ENCODE measurements at regions not wholly inside any gene's neighbourhood (a gene's known extent, or its start where the extent isn't known, plus 50 kb on each side); places are given as distances from the start of the nearest gene placed in this dataset.

- no peaks in the 10 kb centered on the region for H3K27me3 ChIP-seq (replicated peaks; ENCODE audit: control insufficient read depth, insufficient read depth, low read length)
- no peaks in the 10 kb centered on the region for H3K36me3 ChIP-seq (ENCODE audit: control insufficient read depth, insufficient read depth, low read length)
- no peak overlapping the region for H3K4me3 ChIP-seq (replicated peaks; ENCODE audit: low read depth, low read length)
- no peak for TF ChIP-seq CTCF (IDR thresholded peaks at IDR 0.05; ENCODE audit: insufficient read depth, low read length, poor library complexity, severe bottlenecking)
- DNase-seq (ENCODE audit: extremely low read depth, insufficient read length) = no peak
These were observed 791.6 kb upstream of the ARRDC4 start for GRCh38 chr15:97168704-97169475.

GRCh38 chr15:97171556-97171955 lies 788.9 kb upstream of the ARRDC4 start:
- no peaks in the 10 kb centered on the region for H3K36me3 ChIP-seq (ENCODE audit: control insufficient read depth, insufficient read depth, low read length)
- no peak for DNase-seq (ENCODE audit: extremely low read depth, insufficient read length)
- TF ChIP-seq CTCF (IDR thresholded peaks at IDR 0.05; ENCODE audit: insufficient read depth, low read length, poor library complexity, severe bottlenecking) = no peak
- H3K27me3 ChIP-seq (replicated peaks; ENCODE audit: control insufficient read depth, insufficient read depth, low read length) = no peaks in the 10 kb centered on the region
- no peak overlapping the region for H3K4me3 ChIP-seq (replicated peaks; ENCODE audit: low read depth, low read length)

GRCh38 chr15:97174886-97175540 lies 785.5 kb upstream of the ARRDC4 start:
- no peak for TF ChIP-seq CTCF (IDR thresholded peaks at IDR 0.05; ENCODE audit: insufficient read depth, low read length, poor library complexity, severe bottlenecking)
- Histone ChIP-seq H3K36me3 (ENCODE audit: control insufficient read depth, insufficient read depth, low read length) (no peaks in the 10 kb centered on the region), H3K27me3 (replicated peaks; ENCODE audit: control insufficient read depth, insufficient read depth, low read length) (no peaks in the 10 kb centered on the region), H3K4me3 (replicated peaks; ENCODE audit: low read depth, low read length) (no peak overlapping the region)
- no peak for DNase-seq (ENCODE audit: extremely low read depth, insufficient read length)

- no peaks in the 10 kb centered on the region for H3K36me3 ChIP-seq (ENCODE audit: control insufficient read depth, insufficient read depth, low read length)
- no peak for DNase-seq (ENCODE audit: extremely low read depth, insufficient read length)
- no peak overlapping the region for H3K4me3 ChIP-seq (replicated peaks; ENCODE audit: low read depth, low read length)
- H3K27me3 ChIP-seq (replicated peaks; ENCODE audit: control insufficient read depth, insufficient read depth, low read length) = no peaks in the 10 kb centered on the region
- TF ChIP-seq CTCF (IDR thresholded peaks at IDR 0.05; ENCODE audit: insufficient read depth, low read length, poor library complexity, severe bottlenecking) = no peak
These were observed 783.3 kb upstream of the ARRDC4 start for GRCh38 chr15:97177151-97177577.

- DNase-seq (ENCODE audit: extremely low read depth, insufficient read length) = no peak
- no peak overlapping the region for H3K4me3 ChIP-seq (replicated peaks; ENCODE audit: low read depth, low read length)
- no peaks in the 10 kb centered on the region for H3K27me3 ChIP-seq (replicated peaks; ENCODE audit: control insufficient read depth, insufficient read depth, low read length)
- no peak for TF ChIP-seq CTCF (IDR thresholded peaks at IDR 0.05; ENCODE audit: insufficient read depth, low read length, poor library complexity, severe bottlenecking)
- H3K36me3 ChIP-seq (ENCODE audit: control insufficient read depth, insufficient read depth, low read length) = no peaks in the 10 kb centered on the region
These were observed 777.9 kb upstream of the ARRDC4 start for GRCh38 chr15:97182581-97182980.

Measured in GM06990 (cell line).